HG03108 (cell line): ENCODE measurements at regions not wholly inside any gene's neighbourhood (a gene's known extent, or its start where the extent isn't known, plus 50 kb on each side); places are given as distances from the start of the nearest gene placed in this dataset.
"Not testable (repeated sequence)": the region's sequence is repeated elsewhere in the genome, so short reads cannot be mapped to it uniquely, and the experiment has no call there.

Experiments
- ATAC-seq: cut with Tn5 transposase; IDR thresholded peaks from one replicate; pipeline ENCODE4 v1.9.1; 2021; ENCODE audit warnings: moderate library complexity; ENCODE audit not compliant: unreplicated experiment

DNA sequence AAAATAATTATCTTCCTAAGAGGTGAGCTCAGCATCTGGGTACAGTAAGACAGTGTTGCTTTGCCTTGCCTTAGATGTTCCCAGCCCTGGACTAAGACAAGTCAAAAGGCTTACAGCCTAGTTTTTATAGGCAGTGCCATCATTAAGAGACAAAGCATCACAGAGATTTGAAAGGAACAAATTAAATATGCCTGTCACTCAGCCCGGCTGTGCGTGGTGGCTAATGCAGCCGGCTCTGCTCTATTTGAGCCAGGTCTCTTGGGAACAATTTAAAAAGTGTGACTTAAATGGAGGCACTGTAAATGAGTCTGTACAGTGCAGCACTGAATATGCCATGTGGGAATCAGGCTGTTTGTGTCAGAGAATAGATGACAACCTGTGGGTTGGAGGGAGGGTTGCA is 1687.4 kb upstream of the FLRT2 start:
- ATAC-seq, result no peak

GRCh38 chr14:83847102-83847501 is 1682.8 kb upstream of the FLRT2 start:
- no peak for ATAC-seq

DNA sequence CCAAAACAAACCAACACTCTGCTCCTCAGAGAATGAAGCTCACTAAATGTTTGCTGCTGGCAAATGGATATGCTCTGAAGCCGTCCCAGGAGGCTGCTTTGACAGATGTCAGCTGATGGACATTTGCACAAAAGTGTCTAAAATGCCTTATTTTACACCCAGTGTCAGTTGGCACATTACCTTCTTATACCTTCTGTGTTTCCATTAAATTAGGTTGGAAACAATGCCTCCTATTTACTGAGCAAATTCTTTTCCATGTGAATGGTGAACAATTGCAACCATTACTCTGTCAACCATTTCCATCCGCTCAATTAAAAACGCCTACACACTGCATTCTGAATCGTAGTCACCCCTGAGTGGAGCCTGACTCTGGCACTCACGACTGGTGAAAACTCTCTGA is 1679.9 kb upstream of the FLRT2 start:
- no peak for ATAC-seq

- no peak for ATAC-seq
These were observed 1673.6 kb upstream of the FLRT2 start for GRCh38 chr14:83856334-83856733.

DNA sequence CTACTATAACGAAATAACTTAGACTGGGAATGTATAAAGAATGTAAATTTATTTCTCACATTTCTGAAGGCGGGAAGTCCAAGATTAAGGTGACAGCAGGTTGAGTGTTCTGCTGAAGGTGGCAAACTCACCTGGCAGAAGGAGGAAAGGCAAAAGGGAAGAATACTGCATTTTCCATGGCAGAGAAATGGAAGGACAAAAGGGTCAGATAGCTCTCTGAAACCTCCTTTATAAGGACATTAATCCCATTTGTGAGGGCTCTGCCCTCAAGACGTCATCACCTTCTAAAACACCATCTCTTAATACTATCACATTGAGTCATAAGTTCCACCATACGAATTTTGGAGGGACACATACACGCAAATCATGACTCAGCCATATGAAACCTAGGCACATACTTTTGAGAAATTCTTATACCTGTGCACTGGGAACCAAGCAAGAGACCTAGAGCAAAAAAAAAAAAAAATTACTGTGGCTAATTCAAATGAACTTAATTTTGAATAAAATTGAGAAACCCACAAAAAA is 1669.3 kb upstream of the FLRT2 start:
- no peak for ATAC-seq

GRCh38 chr14:83863042-83863774 is 1666.7 kb upstream of the FLRT2 start:
- ATAC-seq, result no peak

- no peak for ATAC-seq
These were observed 1665.8 kb upstream of the FLRT2 start for GRCh38 chr14:83864106-83864505.

DNA sequence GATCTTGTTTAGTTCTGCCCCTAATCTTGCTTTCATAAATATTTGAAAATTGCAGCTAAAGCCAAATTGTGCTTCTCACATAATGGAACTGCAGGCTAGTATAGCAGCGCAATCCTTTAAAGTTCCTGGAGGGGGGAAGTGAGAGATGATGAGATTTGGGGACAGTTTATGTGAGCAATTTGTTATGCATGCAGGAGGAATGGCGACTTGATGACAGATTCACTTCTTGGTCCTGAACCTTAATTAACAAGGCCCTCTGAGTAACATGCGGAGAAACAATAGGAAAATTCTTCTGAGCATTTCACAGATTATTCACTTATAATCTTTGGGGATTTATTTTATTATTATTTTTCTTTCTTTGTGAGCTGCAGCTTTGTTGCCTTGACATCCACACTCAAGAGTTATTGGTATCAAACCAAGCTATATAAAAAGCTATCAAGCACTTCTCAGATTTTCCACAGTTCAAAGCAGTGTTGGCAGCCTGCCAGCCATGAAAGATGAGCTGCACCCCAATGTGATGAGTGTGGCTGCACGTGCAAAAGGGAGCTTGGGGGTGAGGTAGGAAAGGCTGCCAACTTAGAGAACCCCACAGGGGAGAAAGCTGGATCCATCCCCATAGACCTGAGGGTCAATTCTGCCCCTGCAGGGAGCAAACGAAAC is 1662.2 kb upstream of the FLRT2 start:
- no peak for ATAC-seq

GRCh38 chr14:83870546-83871270 is 1659.2 kb upstream of the FLRT2 start:
- ATAC-seq, result no peak

- ATAC-seq, result no peak
These were observed 1656.3 kb upstream of the FLRT2 start for GRCh38 chr14:83873669-83874068.

GRCh38 chr14:83874662-83875061 is 1655.3 kb upstream of the FLRT2 start:
- ATAC-seq, result no peak

DNA sequence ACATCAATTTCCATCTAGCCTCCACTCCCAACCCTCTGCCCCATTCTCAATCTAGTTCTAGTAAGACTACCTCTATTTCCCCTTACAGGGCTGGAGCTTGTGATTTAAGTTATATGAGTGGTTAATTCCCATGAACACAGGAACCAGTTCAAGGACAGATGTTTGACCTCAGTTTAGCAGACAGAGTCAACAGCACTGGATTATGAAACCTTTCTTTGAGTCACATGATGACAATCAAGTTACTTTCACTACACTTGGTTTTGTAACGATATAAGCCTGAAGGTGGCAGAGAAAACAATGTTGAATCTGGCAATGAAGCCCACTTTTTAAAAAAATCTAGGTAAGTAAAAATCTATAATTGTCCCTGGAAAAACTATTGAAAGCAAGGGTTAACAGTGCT is 1646.2 kb upstream of the FLRT2 start:
- ATAC-seq, result no peak

DNA sequence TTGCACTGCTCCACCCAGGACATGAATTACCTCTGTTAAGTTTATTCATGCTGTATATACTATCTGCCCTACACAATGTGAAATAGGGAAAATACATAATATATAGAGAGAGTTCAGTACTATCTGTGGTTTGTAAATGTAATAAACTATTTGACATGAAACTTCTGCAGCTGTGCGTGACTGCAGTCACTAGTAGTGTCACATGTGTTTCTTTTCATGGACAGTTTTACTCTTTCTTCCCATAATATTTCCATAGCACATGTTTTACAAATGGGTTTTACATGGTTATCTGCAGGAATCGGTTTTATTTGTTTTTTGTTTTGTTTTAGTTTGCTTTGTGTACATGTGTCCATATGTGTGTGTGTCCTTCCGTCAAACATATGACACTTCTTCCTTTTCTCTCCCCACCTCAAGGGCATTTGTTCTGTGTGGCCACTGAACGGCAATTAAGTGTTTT is 1644.1 kb upstream of the FLRT2 start:
- no peak for ATAC-seq

DNA sequence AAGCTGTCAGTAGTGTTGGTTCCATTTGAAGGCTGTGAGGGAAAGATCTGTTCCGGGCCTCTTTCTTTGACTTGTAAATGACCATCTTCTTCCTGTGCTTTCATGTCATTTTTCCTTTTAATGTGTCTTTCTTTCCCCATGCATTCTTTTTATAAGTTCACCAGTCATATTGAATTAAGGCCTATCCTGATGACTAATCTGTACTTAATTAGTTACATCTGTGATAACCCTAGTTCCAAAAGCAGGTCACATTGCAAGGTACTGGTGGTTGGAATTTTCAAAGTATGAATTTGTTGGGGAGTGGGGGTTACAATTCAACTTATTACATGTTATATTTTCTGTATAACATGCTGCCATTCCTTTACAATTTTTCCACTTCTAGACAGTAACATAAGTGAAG is 1642.1 kb upstream of the FLRT2 start:
- no peak for ATAC-seq

DNA sequence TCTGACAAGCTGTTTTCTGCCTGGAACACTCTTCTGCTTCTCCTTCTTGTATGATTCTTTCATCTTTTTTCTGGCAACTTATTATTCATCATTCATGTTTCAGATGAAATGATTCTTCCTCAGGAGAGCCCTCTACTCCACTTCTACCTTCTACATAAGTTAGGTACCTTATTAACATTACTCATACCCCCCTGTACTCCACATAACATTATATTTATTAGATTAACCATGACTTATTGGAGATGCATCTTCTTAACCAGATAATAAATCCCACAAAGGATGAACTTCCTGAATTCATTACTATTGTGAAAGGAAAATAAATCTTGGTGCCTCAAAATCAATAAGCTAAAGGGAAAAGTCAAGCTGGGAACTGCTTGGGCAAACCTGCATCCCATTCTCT is 1636.5 kb upstream of the FLRT2 start:
- ATAC-seq, result no peak

GRCh38 chr14:83894568-83894967 is 1635.4 kb upstream of the FLRT2 start:
- no peak for ATAC-seq

DNA sequence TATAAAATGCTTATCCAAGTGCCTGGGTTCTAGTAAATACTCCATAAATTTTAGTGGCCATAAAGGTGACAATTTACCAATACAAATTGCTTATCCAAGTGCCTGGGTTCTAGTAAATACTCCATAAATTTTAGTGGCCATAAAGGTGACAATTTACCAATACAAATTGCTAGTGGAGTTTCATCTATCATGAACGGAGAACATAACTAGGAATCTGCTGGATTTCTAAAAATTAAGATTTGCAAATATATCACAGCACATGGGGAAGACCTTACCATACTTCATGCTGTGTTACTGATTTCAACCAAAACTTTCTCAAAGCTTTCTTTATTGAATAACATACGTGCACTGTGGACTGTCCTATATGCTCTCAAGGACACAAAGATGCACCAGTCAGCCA is 1631.4 kb upstream of the FLRT2 start:
- not testable (repeated sequence) for ATAC-seq

DNA sequence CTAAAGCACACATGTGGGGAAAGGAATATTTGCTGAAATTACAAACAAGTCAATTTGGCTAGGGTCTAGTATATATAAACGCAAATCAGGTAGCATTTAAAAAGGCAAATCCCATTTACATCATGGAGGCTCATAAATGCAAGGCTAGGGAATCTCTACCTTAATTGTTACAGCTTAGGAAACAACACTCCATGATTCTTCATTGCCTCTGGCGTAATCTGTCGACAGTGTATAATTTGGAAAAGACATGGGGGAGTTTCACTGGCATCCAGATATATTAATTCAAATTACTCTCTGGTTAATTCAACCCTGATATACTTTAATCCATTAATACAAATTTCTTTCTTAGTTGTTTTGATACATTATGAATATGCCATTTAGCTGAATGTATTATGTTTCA is 1630.2 kb upstream of the FLRT2 start:
- ATAC-seq, result no peak

- ATAC-seq, result no peak
These were observed 1624.8 kb upstream of the FLRT2 start for GRCh38 chr14:83905157-83905556.

- no peak for ATAC-seq
These were observed 1621.5 kb upstream of the FLRT2 start for GRCh38 chr14:83908419-83908818.

DNA sequence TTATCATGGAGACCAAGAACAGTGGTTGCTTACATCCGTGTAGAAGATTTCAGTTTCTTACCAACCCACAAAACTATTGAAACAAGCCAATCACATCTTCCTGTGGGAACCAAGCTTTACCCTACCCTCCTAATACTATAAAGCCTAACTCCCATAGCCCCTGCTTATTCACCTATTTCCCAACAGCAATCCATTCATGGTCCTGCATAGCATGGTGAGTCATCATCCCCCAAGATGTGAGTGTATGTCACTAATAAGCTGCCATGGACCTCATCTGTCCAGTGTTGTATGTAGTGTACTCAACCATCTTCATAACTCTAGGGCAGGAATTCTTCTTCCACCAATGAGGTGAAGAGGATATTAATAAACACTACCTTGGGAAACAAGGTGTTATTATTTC is 1620.4 kb upstream of the FLRT2 start:
- no peak for ATAC-seq
